ENCODE measurements at regions not wholly inside any gene's neighbourhood (a gene's known extent, or its start where the extent isn't known, plus 50 kb on each side); places are given as distances from the start of the nearest gene placed in this dataset.
A peak's percentile ranks its signal among the peaks of the same experiment; 100 is the strongest.

- no peak overlapping the region for H3K27ac Mint-ChIP-seq
- H3K36me3 Mint-ChIP-seq (ENCODE audit: low read depth) = peaks cover 6% of the 10 kb centered on the region
- H3K4me1 Mint-ChIP-seq = no peaks in the 10 kb centered on the region
- no peak overlapping the region for H3K4me3 Mint-ChIP-seq
- H3K9me3 Mint-ChIP-seq = peaks cover 6% of the 10 kb centered on the region
- no peaks in the 10 kb centered on the region for H3K27me3 Mint-ChIP-seq
- no peak for DNase-seq
- ATAC-seq = no peak
Measured at GRCh38 chr2:217301142-217301925, 441.5 kb upstream of the TNP1 start.

- Mint-ChIP-seq H3K9me3 (peaks cover 6% of the 10 kb centered on the region), H3K27ac (no peak overlapping the region), H3K36me3 (ENCODE audit: low read depth) (peaks cover 6% of the 10 kb centered on the region), H3K4me1 (no peaks in the 10 kb centered on the region), H3K27me3 (no peaks in the 10 kb centered on the region), H3K4me3 (no peak overlapping the region)
- DNase-seq (no peak), ATAC-seq (no peak)
Measured at GRCh38 chr2:217299590-217299989, 439.7 kb upstream of the TNP1 start.

DNA sequence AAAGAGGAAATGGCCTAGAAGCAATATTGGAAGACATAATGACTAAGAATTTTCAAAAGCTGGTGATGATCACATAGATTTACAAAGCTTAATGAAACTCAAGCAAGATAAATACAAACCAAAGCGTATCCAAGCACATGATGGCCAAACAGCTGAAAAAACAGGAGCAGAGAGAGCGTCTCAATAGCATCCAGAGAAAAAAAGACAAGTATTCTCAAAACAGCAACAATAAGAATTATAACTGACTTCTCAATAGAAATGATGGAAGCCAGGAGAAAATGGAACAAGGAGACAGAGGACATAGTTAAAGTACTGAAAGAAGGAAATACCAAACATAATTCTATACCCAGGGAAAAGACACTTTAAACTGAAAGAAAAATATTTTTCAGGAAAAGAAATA, 437.2 kb upstream of the TNP1 start:
- Mint-ChIP-seq H3K27ac (no peak overlapping the region), H3K4me3 (no peak overlapping the region), H3K36me3 (ENCODE audit: low read depth) (peaks cover 6% of the 10 kb centered on the region), H3K9me3 (peaks cover 6% of the 10 kb centered on the region), H3K4me1 (no peaks in the 10 kb centered on the region), H3K27me3 (no peaks in the 10 kb centered on the region)
- no peak for ATAC-seq
- no peak for DNase-seq

DNA sequence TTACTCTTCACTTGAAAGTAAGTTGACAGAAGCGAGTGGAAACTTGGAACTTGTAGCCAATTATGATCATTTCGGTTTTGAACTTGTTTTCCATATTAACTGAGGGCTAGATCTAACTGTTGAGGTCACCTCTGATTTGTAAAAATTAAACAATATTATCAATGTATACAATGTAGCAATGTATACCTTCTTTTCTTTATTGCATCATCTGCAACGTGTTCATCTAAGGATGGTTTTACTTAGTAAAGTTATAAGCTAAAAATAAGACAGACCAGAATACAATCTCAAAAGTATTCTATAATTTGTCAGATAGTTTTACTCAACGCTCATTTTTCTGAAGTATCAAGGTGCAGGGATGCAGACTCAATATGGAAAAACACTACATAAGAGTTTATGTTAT, 435.0 kb upstream of the TNP1 start:
- Mint-ChIP-seq H3K27ac (no peak overlapping the region), H3K4me3 (no peak overlapping the region), H3K9me3 (peaks cover 6% of the 10 kb centered on the region), H3K27me3 (no peaks in the 10 kb centered on the region), H3K4me1 (no peaks in the 10 kb centered on the region), H3K36me3 (ENCODE audit: low read depth) (peaks cover 6% of the 10 kb centered on the region)
- no peak for DNase-seq
- ATAC-seq = no peak

DNA sequence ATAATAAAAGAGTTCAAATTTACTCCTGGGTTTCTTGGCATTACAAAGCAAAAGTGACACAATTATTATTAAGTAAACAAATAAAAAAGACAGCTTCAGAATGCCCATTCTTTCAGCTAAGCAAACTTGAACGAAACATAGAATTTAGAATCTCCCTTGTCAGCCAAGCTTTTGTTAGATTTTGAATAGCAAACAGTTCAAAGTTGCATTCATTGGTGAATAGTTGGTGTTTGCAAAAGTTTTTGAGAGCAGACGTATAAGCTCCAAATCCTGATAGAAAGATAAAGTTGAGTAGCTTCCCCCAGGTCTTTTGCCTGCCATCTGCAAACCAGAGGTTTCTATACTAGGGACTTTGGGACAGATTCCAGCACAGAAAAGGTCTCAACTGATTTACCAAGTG, 434.3 kb upstream of the TNP1 start:
- peaks cover 6% of the 10 kb centered on the region for H3K36me3 Mint-ChIP-seq (ENCODE audit: low read depth)
- H3K9me3 Mint-ChIP-seq = peaks cover 6% of the 10 kb centered on the region
- H3K4me1 Mint-ChIP-seq = no peaks in the 10 kb centered on the region
- no peaks in the 10 kb centered on the region for H3K27me3 Mint-ChIP-seq
- H3K4me3 Mint-ChIP-seq = no peak overlapping the region
- no peak overlapping the region for H3K27ac Mint-ChIP-seq
- ATAC-seq (no peak), DNase-seq (no peak)

DNA sequence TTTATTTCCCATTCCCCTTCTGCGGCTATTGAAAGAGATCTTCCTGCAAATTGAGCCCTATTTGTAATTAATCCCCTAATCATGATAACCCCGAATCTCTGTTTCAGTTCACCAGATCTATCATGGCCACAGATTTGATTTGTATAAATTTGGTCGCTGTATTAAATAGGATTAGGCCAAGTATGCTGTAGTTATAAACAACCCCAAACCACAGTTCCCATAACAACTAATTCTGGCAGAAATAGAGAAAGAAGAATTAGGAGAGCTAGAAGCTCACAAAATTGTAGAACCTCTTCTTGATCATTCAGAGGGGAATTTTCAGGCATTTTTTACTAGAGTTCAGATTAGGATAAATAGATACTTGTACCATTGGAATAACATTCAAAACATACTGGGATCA, 433.7 kb upstream of the TNP1 start:
- ATAC-seq = no peak
- H3K9me3 Mint-ChIP-seq = peaks cover 6% of the 10 kb centered on the region

DNA sequence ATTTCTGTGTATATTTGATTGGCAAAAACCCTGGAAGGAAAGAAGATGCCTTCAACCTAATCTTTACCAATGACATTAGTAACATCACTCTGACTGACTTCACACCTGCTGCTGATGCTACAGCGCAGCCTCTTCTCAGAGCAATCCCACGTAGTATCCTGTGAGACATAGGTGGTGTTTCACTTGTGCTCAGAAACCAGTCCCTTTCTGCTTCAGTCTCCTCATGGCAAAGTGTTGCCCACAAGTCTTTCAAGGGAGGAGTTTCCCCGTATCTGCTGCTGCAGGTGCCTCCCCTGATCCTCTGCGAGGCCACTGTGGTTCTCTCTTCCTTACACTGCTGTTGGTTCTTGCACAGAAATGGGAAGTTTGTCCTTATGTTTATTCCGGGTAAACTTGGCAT, 433.2 kb upstream of the TNP1 start:
- peaks cover 6% of the 10 kb centered on the region for H3K36me3 Mint-ChIP-seq (ENCODE audit: low read depth)
- no peaks in the 10 kb centered on the region for H3K27me3 Mint-ChIP-seq
- no peak overlapping the region for H3K27ac Mint-ChIP-seq
- H3K4me3 Mint-ChIP-seq = no peak overlapping the region
- DNase-seq = no peak
- peaks cover 6% of the 10 kb centered on the region for H3K9me3 Mint-ChIP-seq
- ATAC-seq = peak; percentile 46
- no peaks in the 10 kb centered on the region for H3K4me1 Mint-ChIP-seq

More for the DNA sequence above, 433.7 kb upstream of the TNP1 start:
- no peak for DNase-seq
- Mint-ChIP-seq H3K4me3 (no peak overlapping the region), H3K4me1 (no peaks in the 10 kb centered on the region), H3K27me3 (no peaks in the 10 kb centered on the region), H3K27ac (no peak overlapping the region), H3K36me3 (ENCODE audit: low read depth) (peaks cover 6% of the 10 kb centered on the region)

DNA sequence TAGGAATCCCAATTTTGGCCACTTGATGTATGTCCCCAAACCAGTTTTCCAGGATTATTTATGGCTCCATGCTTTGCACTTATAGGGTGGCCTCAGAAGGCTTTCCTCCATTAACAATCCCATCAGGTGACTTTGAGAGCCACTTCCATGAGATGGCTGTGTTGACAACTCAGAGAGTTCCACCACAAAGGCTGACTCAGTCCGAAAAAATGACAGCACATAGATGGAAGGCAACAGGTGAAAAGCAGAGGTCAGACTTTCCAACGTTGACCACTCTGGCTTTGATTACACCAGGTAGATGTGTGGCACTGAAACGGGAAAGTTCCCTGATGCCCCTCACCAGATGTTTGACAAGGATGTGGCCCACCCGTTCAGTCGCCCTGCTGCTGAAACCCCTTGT, 431.4 kb upstream of the TNP1 start:
- H3K27ac Mint-ChIP-seq = no peak overlapping the region
- H3K4me3 Mint-ChIP-seq = no peak overlapping the region
- no peak for DNase-seq
- H3K9me3 Mint-ChIP-seq = no peaks in the 10 kb centered on the region
- H3K4me1 Mint-ChIP-seq = no peaks in the 10 kb centered on the region
- no peak for ATAC-seq
- no peaks in the 10 kb centered on the region for H3K36me3 Mint-ChIP-seq (ENCODE audit: low read depth)
- no peaks in the 10 kb centered on the region for H3K27me3 Mint-ChIP-seq

GRCh38 chr2:217290467-217290866, 430.6 kb upstream of the TNP1 start:
- Mint-ChIP-seq H3K4me3 (no peak overlapping the region), H3K36me3 (ENCODE audit: low read depth) (no peaks in the 10 kb centered on the region), H3K4me1 (no peaks in the 10 kb centered on the region), H3K27ac (no peak overlapping the region), H3K9me3 (no peaks in the 10 kb centered on the region), H3K27me3 (no peaks in the 10 kb centered on the region)
- ATAC-seq (no peak), DNase-seq (no peak)

DNA sequence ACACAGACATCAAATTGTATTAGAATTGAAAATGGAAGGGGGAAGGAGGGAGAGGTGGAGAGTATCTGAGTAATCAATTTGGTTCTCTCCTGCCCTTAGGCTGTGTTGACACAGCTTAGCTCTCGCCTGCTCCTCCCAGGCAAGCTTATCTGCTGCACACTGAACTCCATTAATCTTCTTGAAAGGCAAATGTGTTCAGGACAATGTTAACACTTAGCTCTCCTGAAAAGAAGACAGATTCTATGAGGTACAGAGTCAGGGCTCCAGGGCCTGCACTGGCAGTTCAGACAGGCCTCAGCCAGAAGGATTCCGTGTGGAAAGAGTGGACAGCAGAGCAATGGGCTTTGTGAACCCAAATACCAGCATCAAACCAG, 430.0 kb upstream of the TNP1 start:
- Mint-ChIP-seq H3K27me3 (no peaks in the 10 kb centered on the region), H3K9me3 (no peaks in the 10 kb centered on the region), H3K4me3 (no peak overlapping the region), H3K4me1 (no peaks in the 10 kb centered on the region), H3K27ac (no peak overlapping the region), H3K36me3 (ENCODE audit: low read depth) (no peaks in the 10 kb centered on the region)
- no peak for DNase-seq
- ATAC-seq = no peak

GRCh38 chr2:217289177-217289906, 429.5 kb upstream of the TNP1 start:
- Mint-ChIP-seq H3K4me3 (no peak overlapping the region), H3K4me1 (no peaks in the 10 kb centered on the region), H3K36me3 (ENCODE audit: low read depth) (no peaks in the 10 kb centered on the region), H3K9me3 (no peaks in the 10 kb centered on the region), H3K27ac (no peak overlapping the region), H3K27me3 (no peaks in the 10 kb centered on the region)
- no peak for ATAC-seq
- DNase-seq = no peak

DNA sequence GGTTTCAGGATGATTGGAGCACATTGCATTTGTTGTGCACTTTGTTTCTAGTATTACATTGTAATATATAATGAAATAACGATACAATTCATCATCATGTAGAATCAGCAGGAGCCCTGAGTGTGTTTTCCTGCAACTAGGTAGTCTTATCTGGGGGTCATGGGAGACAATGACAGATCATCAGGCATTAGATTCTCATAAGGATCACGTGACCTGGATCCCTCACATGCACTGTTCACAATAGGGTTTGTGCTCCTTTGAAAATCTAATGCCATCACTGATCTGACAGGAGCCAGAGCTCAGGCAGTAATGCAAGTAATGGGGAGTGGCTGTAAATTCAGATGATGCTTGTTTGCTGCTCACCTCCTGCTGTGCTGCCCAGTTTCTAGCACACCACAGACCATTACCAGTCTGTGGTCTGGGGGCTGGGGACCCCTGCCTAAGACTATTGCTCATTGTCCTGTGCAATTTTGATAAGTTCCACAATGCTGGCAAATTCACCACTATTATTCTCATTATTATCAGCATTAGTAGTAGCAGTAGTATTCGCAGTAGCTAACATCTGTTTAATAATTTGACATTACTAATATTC, 428.7 kb upstream of the TNP1 start:
- Mint-ChIP-seq H3K36me3 (ENCODE audit: low read depth) (no peaks in the 10 kb centered on the region), H3K4me3 (no peak overlapping the region), H3K9me3 (no peaks in the 10 kb centered on the region), H3K4me1 (no peaks in the 10 kb centered on the region), H3K27ac (no peak overlapping the region), H3K27me3 (no peaks in the 10 kb centered on the region)
- no peak for DNase-seq
- ATAC-seq = no peak

DNA sequence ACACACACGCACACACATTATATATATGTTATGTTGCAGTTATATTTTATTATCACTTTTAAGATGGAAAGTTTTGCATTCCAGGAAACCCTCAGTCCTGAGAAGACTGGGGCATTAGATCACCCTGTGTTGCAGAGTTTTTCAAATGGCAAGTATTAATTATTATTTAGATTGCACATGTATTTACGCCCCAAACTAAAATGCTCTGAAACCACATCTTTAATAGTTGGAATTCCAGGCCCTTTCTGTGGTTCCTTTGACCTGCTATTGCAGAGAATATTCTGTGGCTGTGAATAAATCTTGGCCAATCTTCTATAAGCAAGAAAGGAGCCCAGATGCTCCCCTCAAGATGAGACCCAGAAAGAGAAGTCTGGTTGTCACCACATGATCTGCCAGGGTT, 427.0 kb upstream of the TNP1 start:
- DNase-seq (no peak), ATAC-seq (no peak)
- Mint-ChIP-seq H3K27me3 (no peaks in the 10 kb centered on the region), H3K9me3 (no peaks in the 10 kb centered on the region), H3K4me1 (no peaks in the 10 kb centered on the region), H3K27ac (no peak overlapping the region), H3K4me3 (no peak overlapping the region), H3K36me3 (ENCODE audit: low read depth) (no peaks in the 10 kb centered on the region)

- Mint-ChIP-seq H3K9me3 (no peaks in the 10 kb centered on the region), H3K27ac (no peak overlapping the region), H3K36me3 (ENCODE audit: low read depth) (no peaks in the 10 kb centered on the region), H3K4me3 (no peak overlapping the region), H3K4me1 (no peaks in the 10 kb centered on the region), H3K27me3 (no peaks in the 10 kb centered on the region)
- DNase-seq = no peak
- ATAC-seq = no peak
Measured at GRCh38 chr2:217285926-217286325, 426.1 kb upstream of the TNP1 start.

DNA sequence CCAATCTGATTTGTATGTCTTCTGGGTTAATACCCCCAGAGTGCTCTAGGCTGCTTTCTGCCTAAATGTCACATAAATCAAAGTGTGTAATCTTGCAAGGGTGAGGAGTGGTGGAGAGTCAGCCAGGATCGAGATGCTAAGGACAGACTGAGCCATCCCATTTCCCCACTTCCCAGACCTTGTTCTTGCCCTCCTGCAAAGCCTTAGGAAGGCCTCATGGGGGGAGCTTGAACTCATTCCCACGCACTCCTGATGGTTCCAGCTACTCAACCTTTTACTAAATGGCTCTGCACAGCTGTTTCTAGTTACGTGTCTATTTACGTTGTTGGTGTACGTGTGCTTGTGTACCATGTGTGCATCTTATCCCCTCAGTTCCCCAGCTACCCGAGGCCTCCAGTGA, 423.6 kb upstream of the TNP1 start:
- Mint-ChIP-seq H3K27me3 (no peaks in the 10 kb centered on the region), H3K27ac (no peak overlapping the region), H3K9me3 (no peaks in the 10 kb centered on the region), H3K36me3 (ENCODE audit: low read depth) (no peaks in the 10 kb centered on the region), H3K4me1 (no peaks in the 10 kb centered on the region), H3K4me3 (no peak overlapping the region)
- no peak for DNase-seq
- ATAC-seq = no peak
